ENCODE measurements at regions not wholly inside any gene's neighbourhood (a gene's known extent, or its start where the extent isn't known, plus 50 kb on each side); places are given as distances from the start of the nearest gene placed in this dataset.

DNA sequence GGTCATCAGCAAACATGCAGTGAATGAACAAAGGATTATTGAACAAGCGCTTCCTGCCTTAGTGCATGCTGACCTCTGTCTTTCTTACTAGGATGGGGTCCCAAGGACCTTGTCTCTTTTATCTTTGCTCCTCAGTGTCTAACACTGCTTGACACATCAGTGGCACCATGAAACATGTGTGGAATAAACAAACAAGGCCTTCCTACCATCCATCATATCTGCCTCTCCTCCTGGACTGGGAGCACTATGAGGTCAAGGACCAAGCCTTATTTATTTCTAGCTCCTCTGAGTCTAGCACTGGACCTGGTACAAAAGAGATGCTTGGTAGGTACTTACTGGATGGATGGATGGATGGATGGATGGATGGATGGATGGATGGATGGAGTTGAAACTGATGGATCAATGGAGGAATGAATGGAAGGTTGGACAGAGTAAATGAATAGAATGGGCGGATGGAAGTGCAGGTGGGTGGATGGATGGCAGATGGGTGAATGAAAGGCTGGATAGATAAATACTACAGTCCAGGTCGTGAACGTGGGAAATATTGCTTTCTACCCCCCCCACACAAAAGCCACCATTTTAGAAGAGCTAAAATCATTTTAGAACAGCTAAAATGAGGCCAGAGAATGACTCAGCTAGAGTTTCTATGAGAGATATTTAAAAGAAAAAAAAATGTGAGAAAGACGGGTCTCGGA lies 104.1 kb upstream of the PTPN1 start:
- H3F3A ChIP-seq (ENCODE audit: low read length, unreplicated experiment) = no peaks in the 10 kb centered on the region
- H3K4me3 ChIP-seq (ENCODE audit: low read length) = no peak overlapping the region
- H3K9ac ChIP-seq (ENCODE audit: low read length) = no peak overlapping the region
- H3K36me3 ChIP-seq (ENCODE audit: low read depth, low read length) = no peaks in the 10 kb centered on the region
- TF ChIP-seq EZH2 (IDR thresholded peaks at IDR 0.05; ENCODE audit: low read length, unreplicated experiment) (no peak), EZH2phosphoT487 (IDR thresholded peaks at IDR 0.05; ENCODE audit: borderline replicate concordance, low read length) (no peak)
- TF ChIP-seq, protein P1, sequence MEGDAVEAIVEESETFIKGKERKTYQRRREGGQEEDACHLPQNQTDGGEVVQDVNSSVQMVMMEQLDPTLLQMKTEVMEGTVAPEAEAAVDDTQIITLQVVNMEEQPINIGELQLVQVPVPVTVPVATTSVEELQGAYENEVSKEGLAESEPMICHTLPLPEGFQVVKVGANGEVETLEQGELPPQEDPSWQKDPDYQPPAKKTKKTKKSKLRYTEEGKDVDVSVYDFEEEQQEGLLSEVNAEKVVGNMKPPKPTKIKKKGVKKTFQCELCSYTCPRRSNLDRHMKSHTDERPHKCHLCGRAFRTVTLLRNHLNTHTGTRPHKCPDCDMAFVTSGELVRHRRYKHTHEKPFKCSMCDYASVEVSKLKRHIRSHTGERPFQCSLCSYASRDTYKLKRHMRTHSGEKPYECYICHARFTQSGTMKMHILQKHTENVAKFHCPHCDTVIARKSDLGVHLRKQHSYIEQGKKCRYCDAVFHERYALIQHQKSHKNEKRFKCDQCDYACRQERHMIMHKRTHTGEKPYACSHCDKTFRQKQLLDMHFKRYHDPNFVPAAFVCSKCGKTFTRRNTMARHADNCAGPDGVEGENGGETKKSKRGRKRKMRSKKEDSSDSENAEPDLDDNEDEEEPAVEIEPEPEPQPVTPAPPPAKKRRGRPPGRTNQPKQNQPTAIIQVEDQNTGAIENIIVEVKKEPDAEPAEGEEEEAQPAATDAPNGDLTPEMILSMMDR (conservative IDR thresholded peaks at IDR 0.05; ENCODE audit: low read depth, low read length) = no peak
- DNase-seq (no peak), ATAC-seq (no peak)
- H3K27ac ChIP-seq (ENCODE audit: low read length) = no peak overlapping the region
- no peaks in the 10 kb centered on the region for H4K20me1 ChIP-seq (ENCODE audit: low read length)
- no TSS peak for BruUV-seq (replicated peaks)
- H3K79me2 ChIP-seq (ENCODE audit: low read length) = no peaks in the 10 kb centered on the region
- POLR2A ChIA-PET (ENCODE audit: unreplicated experiment) = no interaction called here
- no peaks in the 10 kb centered on the region for H3K9me2 ChIP-seq (replicated peaks; ENCODE audit: low read length)
- H2AFZ ChIP-seq (ENCODE audit: low read length) = no peak overlapping the region
- H3K4me2 ChIP-seq (ENCODE audit: low read length) = no peak overlapping the region
- CTCF ChIA-PET = no interaction called here
- peaks cover 6% of the 10 kb centered on the region; the same call in 1 of the 2 replicates for H3K4me1 ChIP-seq (ENCODE audit: insufficient read depth, low read length)
- H3K9me3 ChIP-seq (ENCODE audit: low read length) = no peaks in the 10 kb centered on the region
- intact Hi-C loops (cut with micrococcal nuclease) = no loop called here
- H3K27me3 ChIP-seq (ENCODE audit: low read length) = no peaks in the 10 kb centered on the region

DNA sequence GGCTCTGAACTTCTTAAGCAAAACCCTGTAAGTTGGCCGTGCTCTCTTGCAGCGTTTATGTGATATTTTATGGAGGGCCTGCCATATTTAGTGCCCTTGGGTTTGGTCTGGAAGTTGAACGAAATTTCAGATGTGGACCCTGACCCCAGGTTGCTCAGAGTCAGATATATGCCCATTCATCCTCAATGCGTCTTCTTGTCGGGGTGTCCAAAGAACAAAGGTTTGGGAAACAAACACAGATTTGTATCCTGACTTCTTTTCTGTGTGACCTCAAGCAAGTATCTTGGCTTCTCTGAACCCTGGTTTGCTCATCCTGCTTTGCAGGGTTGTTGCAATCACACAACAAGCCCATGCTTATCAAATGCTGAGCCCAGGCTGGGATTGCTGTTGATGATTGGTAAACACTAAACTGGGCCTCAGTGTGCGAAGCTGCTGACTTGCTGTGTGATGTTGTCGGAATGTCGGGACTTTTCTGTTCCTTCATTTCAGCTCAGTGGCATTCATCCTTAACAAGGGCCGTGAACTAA lies 103.5 kb upstream of the PTPN1 start:
- intact Hi-C loops (cut with micrococcal nuclease) = no loop called here
- H3K9ac ChIP-seq (ENCODE audit: low read length) = no peak overlapping the region
- H3F3A ChIP-seq (ENCODE audit: low read length, unreplicated experiment) = no peaks in the 10 kb centered on the region
- TF ChIP-seq EZH2 (IDR thresholded peaks at IDR 0.05; ENCODE audit: low read length, unreplicated experiment) = no peak
- TF ChIP-seq, protein P1 (conservative IDR thresholded peaks at IDR 0.05; ENCODE audit: low read depth, low read length) = no peak
- no peak for TF ChIP-seq EZH2phosphoT487 (IDR thresholded peaks at IDR 0.05; ENCODE audit: borderline replicate concordance, low read length)
- H3K27me3 ChIP-seq (ENCODE audit: low read length) = no peaks in the 10 kb centered on the region
- no peaks in the 10 kb centered on the region for H4K20me1 ChIP-seq (ENCODE audit: low read length)
- BruUV-seq (replicated peaks) = no TSS peak
- H3K9me2 ChIP-seq (replicated peaks; ENCODE audit: low read length) = no peaks in the 10 kb centered on the region
- no peak for DNase-seq
- H2AFZ ChIP-seq (ENCODE audit: low read length) = no peak overlapping the region
- POLR2A ChIA-PET (ENCODE audit: unreplicated experiment) = no interaction called here
- peaks cover 9% of the 10 kb centered on the region for H3K4me1 ChIP-seq (ENCODE audit: insufficient read depth, low read length)
- no peaks in the 10 kb centered on the region for H3K36me3 ChIP-seq (ENCODE audit: low read depth, low read length)
- H3K4me2 ChIP-seq (ENCODE audit: low read length) = no peak overlapping the region
- no peak overlapping the region for H3K27ac ChIP-seq (ENCODE audit: low read length)
- CTCF ChIA-PET = no interaction called here
- no peak overlapping the region for H3K4me3 ChIP-seq (ENCODE audit: low read length)
- no peak for ATAC-seq
- no peaks in the 10 kb centered on the region for H3K79me2 ChIP-seq (ENCODE audit: low read length)
- no peaks in the 10 kb centered on the region for H3K9me3 ChIP-seq (ENCODE audit: low read length)
